Body of pancreas (tissue), 4 donors: ENCODE measurements at regions not wholly inside any gene's neighbourhood (a gene's known extent, or its start where the extent isn't known, plus 50 kb on each side); places are given as distances from the start of the nearest gene placed in this dataset.

Experiments used
- POLR2A ChIP-seq, 3 donors: fragments of 450-650 bp; IDR thresholded peaks; one replicate each; pipeline ENCODE4 v1.6.1; 2016; ENCODE audit warnings: antibody characterized with exemption in 3 of 3, mild to moderate bottlenecking in 2 of 3
- TF ChIP-seq, protein P1 (sequence below), 7 experiments: fragments of 450-650 bp in 4 of 7; fragments of 200-600 bp in 3 of 7; sonication (generic) in 3 of 7; IDR thresholded peaks; one replicate each; pipeline ENCODE4 v1.5.1; 2016 to 2019; ENCODE audit warnings: antibody characterized with exemption in 7 of 7

DNA sequence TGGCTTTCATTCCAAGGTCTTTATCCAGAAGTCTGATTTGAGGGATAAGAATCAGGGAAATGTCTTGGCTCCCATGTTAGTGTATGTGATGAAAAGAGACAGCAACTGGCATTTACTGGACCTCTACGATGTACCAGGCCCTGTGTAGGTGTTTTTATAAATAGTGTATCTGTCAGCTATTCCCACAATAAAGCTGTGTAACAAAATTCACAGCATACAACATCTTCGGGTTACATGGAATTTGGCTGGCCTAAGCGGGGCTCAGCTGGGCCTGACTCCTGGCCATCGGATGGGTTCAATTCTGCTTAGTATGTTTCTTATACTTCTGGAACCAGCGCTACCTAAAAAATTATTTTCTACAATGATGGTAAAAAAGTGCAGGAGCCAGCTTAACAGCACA is 128.2 kb downstream of the SNX5 start:
- TF ChIP-seq, protein P1, sequence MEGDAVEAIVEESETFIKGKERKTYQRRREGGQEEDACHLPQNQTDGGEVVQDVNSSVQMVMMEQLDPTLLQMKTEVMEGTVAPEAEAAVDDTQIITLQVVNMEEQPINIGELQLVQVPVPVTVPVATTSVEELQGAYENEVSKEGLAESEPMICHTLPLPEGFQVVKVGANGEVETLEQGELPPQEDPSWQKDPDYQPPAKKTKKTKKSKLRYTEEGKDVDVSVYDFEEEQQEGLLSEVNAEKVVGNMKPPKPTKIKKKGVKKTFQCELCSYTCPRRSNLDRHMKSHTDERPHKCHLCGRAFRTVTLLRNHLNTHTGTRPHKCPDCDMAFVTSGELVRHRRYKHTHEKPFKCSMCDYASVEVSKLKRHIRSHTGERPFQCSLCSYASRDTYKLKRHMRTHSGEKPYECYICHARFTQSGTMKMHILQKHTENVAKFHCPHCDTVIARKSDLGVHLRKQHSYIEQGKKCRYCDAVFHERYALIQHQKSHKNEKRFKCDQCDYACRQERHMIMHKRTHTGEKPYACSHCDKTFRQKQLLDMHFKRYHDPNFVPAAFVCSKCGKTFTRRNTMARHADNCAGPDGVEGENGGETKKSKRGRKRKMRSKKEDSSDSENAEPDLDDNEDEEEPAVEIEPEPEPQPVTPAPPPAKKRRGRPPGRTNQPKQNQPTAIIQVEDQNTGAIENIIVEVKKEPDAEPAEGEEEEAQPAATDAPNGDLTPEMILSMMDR (IDR thresholded peaks at IDR 0.05): no peak
- no peak for TF ChIP-seq POLR2A (IDR thresholded peaks at IDR 0.05)
